ENCODE measurements at regions not wholly inside any gene's neighbourhood (a gene's known extent, or its start where the extent isn't known, plus 50 kb on each side); places are given as distances from the start of the nearest gene placed in this dataset.

- TF ChIP-seq CTCF (IDR thresholded peaks at IDR 0.05): no peak
- TF ChIP-seq POLR2A (IDR thresholded peaks at IDR 0.05): no peak
Observed at GRCh38 chr19:13622766-13623715, 116.8 kb upstream of the CACNA1A start.

Measured in uterus (tissue), 2 donors.